Tibial nerve (tissue), 4 donors: ENCODE measurements at regions not wholly inside any gene's neighbourhood (a gene's known extent, or its start where the extent isn't known, plus 50 kb on each side); places are given as distances from the start of the nearest gene placed in this dataset.

Experiments
- CTCF ChIP-seq, 5 experiments: fragments of 200-600 bp in 3 of 5; fragments of 450-650 bp in 2 of 5; sonication (generic) in 3 of 5; IDR thresholded peaks; one replicate each; pipeline ENCODE4 v1.5.1; 2016 to 2019; ENCODE audit warnings: antibody characterized with exemption in 5 of 5, mild to moderate bottlenecking in 3 of 5, moderate library complexity in 2 of 5
- EP300 ChIP-seq, 2 donors: sonication (generic); formaldehyde crosslinking; IDR thresholded peaks; one replicate each; pipeline ENCODE4 v1.6.1; 2017; ENCODE audit warnings: antibody characterized with exemption in 2 of 2, mild to moderate bottlenecking in 1 of 2
- POLR2A ChIP-seq, 2 donors: fragments of 450-650 bp; IDR thresholded peaks; one replicate each; pipeline ENCODE4 v1.6.1; 2017; ENCODE audit warnings: antibody characterized with exemption in 2 of 2, mild to moderate bottlenecking in 2 of 2, moderate library complexity in 2 of 2

DNA sequence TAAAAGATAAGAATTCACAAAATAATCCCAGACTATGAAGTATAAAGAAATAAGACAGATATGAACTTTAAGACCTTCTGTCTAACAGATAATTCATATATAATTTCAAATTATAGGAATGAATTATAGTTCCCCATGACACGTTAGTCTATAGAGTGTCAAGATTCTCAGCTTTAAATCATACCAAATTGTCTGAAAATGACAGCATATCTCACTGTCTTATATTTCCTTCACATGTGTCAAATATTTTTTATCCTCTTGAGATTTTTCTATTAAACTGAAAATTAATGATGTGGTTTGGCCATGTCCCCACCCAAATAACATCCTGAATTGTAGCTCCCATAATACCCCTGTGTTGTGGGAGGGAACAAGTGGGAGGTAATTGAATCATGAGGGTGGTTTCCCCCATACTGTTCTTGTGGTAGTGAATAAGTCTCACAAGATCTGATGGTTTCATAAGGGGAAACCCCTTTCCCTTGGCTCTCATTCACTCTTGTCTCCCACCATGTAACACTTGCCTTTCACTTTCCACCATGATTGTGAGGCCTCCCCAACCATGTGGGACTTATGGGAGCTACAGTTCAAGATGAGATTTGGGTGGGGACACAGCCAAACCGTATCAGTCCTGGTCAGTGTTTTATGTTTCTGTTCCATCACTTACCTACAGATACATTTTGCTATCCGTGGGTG lies 825.3 kb upstream of the GJE1 start:
- TF ChIP-seq CTCF (IDR thresholded peaks at IDR 0.05) (no peak), POLR2A (IDR thresholded peaks at IDR 0.05) (no peak), EP300 (IDR thresholded peaks at IDR 0.05) (no peak)
